OCI-LY3 (cell line): ENCODE measurements at regions not wholly inside any gene's neighbourhood (a gene's known extent, or its start where the extent isn't known, plus 50 kb on each side); places are given as distances from the start of the nearest gene placed in this dataset.

Experiments used
- H2AFZ ChIP-seq: fragments of 200-600, 300-600 bp; shearing (Covaris generic); 2 replicates; pipeline ENCODE4 v1.6.0; 2014; ENCODE audit warnings: antibody characterized with exemption, low read depth, low read length
- H3K27ac ChIP-seq: fragments of 200-600, 300-600 bp; sonication (generic); 2 replicates; pipeline ENCODE4 v1.5.1; 2014; ENCODE audit warnings: mild to moderate bottlenecking, low read length, moderate library complexity, mixed read lengths
- H3K27me3 ChIP-seq: fragments of 200-600, 300-600 bp; sonication (generic); 2 replicates; pipeline ENCODE4 v1.6.1; 2014; ENCODE audit warnings: low read depth, low read length, mixed read lengths
- H3K36me3 ChIP-seq: fragments of 200-600, 300-600 bp; sonication (generic); replicated peaks from 2 replicates; pipeline ENCODE3; 2014; ENCODE audit warnings: low read depth, low read length, mixed read lengths
- H3K4me1 ChIP-seq: fragments of 300-600, 200-600 bp; sonication (generic); 2 replicates; pipeline ENCODE4 v1.6.1; 2014; ENCODE audit warnings: low read length, mixed read lengths
- H3K4me2 ChIP-seq: fragments of 200-600, 300-600 bp; sonication (generic); 2 replicates; pipeline ENCODE4 v1.6.1; 2014; ENCODE audit warnings: low read length, mixed read lengths
- H3K4me3 ChIP-seq: fragments of 300-600, 200-600 bp; sonication (generic); 2 replicates; pipeline ENCODE4 v1.5.1; 2014; ENCODE audit warnings: antibody characterized with exemption, mild to moderate bottlenecking, low read length, moderate library complexity
- H3K79me2 ChIP-seq: fragments of 300-600, 200-600 bp; shearing (Covaris generic); 2 replicates; pipeline ENCODE4 v1.6.1; 2014; ENCODE audit warnings: mild to moderate bottlenecking, low read length, mixed read lengths
- H3K9ac ChIP-seq: fragments of 300-600, 200-600 bp; shearing (Covaris generic); 2 replicates; pipeline ENCODE4 v1.6.0; 2014; ENCODE audit warnings: mild to moderate bottlenecking, low read length, moderate library complexity
- H3K9me3 ChIP-seq: fragments of 200-600, 300-600 bp; shearing (Covaris generic); 2 replicates; pipeline ENCODE4 v1.6.1; 2014; ENCODE audit warnings: low read length, mixed read lengths; ENCODE audit not compliant: insufficient read depth
- H4K20me1 ChIP-seq: fragments of 200-600, 300-600 bp; sonication (generic); 2 replicates; pipeline ENCODE4 v1.6.1; 2016; ENCODE audit warnings: low read length, mixed read lengths; ENCODE audit not compliant: insufficient read depth
- EZH2phosphoT487 ChIP-seq: fragments of 200-600 bp; shearing (Covaris generic); IDR thresholded peaks from 2 replicates; pipeline ENCODE4 v1.6.1; 2018; ENCODE audit warnings: antibody characterized with exemption, mixed run types, low read depth
- TF ChIP-seq, protein P1 (sequence below): fragments of 200-600, 300-600 bp; sonication (generic); IDR thresholded peaks from 2 replicates; pipeline ENCODE4 v1.5.1; 2014; ENCODE audit warnings: antibody characterized with exemption, low read length, low read depth

DNA sequence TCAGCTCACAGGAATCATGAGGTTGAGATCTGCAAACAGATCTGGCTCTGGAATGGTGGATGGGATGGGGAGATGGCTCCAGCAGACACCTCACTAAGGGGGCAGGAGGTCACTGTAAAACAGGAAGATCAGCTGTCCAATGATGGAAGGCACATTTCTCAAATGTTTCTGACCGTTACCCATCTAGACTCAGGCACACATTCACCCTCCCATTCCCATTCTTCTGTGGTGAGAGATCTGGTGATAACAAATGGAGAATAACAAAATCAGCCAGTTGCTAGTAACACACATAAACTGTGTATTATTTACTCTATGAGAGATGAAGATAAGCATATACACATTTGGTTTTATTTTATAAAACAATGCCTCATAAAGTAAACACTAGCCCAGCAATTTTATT is 235.9 kb downstream of the TSHZ3 start:
- no peak overlapping the region for H3K4me2 ChIP-seq
- TF ChIP-seq, protein P1, sequence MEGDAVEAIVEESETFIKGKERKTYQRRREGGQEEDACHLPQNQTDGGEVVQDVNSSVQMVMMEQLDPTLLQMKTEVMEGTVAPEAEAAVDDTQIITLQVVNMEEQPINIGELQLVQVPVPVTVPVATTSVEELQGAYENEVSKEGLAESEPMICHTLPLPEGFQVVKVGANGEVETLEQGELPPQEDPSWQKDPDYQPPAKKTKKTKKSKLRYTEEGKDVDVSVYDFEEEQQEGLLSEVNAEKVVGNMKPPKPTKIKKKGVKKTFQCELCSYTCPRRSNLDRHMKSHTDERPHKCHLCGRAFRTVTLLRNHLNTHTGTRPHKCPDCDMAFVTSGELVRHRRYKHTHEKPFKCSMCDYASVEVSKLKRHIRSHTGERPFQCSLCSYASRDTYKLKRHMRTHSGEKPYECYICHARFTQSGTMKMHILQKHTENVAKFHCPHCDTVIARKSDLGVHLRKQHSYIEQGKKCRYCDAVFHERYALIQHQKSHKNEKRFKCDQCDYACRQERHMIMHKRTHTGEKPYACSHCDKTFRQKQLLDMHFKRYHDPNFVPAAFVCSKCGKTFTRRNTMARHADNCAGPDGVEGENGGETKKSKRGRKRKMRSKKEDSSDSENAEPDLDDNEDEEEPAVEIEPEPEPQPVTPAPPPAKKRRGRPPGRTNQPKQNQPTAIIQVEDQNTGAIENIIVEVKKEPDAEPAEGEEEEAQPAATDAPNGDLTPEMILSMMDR = no peak
- TF ChIP-seq EZH2phosphoT487 = no peak
- H3K36me3 ChIP-seq = no peaks in the 10 kb centered on the region
- H3K79me2 ChIP-seq = no peaks in the 10 kb centered on the region
- no peak overlapping the region for H3K4me3 ChIP-seq
- H3K27ac ChIP-seq = no peak overlapping the region
- no peaks in the 10 kb centered on the region for H3K4me1 ChIP-seq
- no peaks in the 10 kb centered on the region for H3K27me3 ChIP-seq
- H2AFZ ChIP-seq = no peak overlapping the region
- H3K9ac ChIP-seq = no peak overlapping the region
- no peaks in the 10 kb centered on the region for H4K20me1 ChIP-seq
- H3K9me3 ChIP-seq = no peaks in the 10 kb centered on the region

GRCh38 chr19:31112158-31112557 is 237.1 kb downstream of the TSHZ3 start:
- H3K4me1 ChIP-seq = no peaks in the 10 kb centered on the region
- no peaks in the 10 kb centered on the region for H3K27me3 ChIP-seq
- no peak overlapping the region for H3K9ac ChIP-seq
- H3K4me3 ChIP-seq = no peak overlapping the region
- no peak overlapping the region for H2AFZ ChIP-seq
- TF ChIP-seq, protein P1 = no peak
- no peak for TF ChIP-seq EZH2phosphoT487
- no peaks in the 10 kb centered on the region for H4K20me1 ChIP-seq
- no peak overlapping the region for H3K27ac ChIP-seq
- H3K4me2 ChIP-seq = no peak overlapping the region
- no peaks in the 10 kb centered on the region for H3K36me3 ChIP-seq
- no peaks in the 10 kb centered on the region for H3K9me3 ChIP-seq
- no peaks in the 10 kb centered on the region for H3K79me2 ChIP-seq

DNA sequence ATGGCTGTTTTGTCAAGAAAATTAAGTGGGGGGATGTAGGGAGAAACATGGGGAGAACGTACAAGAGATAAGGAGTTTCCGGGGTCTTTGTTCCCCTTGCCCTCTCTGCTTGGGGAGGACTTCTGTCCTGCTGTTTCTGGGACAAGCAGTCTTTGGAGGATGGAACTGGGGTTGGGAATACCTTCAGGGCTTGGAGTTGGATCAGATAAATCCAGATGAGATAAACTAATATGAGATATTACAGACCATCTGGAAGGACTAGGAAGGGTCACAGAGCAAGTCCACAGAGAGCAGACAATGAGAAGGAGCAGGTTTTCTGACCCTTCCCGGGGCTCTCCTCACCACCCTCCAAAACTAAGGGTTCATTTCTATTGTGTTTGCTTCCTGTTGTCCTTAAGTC is 237.5 kb downstream of the TSHZ3 start:
- H3K4me3 ChIP-seq = no peak overlapping the region
- H3K4me1 ChIP-seq = no peaks in the 10 kb centered on the region
- H3K4me2 ChIP-seq = no peak overlapping the region
- H3K27ac ChIP-seq = no peak overlapping the region
- H3K27me3 ChIP-seq = no peaks in the 10 kb centered on the region
- H4K20me1 ChIP-seq = no peaks in the 10 kb centered on the region
- H3K9ac ChIP-seq = no peak overlapping the region
- no peaks in the 10 kb centered on the region for H3K36me3 ChIP-seq
- H3K9me3 ChIP-seq = no peaks in the 10 kb centered on the region
- TF ChIP-seq, protein P1 = no peak
- no peak for TF ChIP-seq EZH2phosphoT487
- no peaks in the 10 kb centered on the region for H3K79me2 ChIP-seq
- H2AFZ ChIP-seq = no peak overlapping the region

- Histone ChIP-seq H4K20me1 (no peaks in the 10 kb centered on the region), H3K4me2 (no peak overlapping the region), H3K79me2 (no peaks in the 10 kb centered on the region), H3K27me3 (no peaks in the 10 kb centered on the region), H3K4me3 (no peak overlapping the region), H3K9ac (no peak overlapping the region), H3K27ac (no peak overlapping the region), H3K4me1 (no peaks in the 10 kb centered on the region), H3K9me3 (no peaks in the 10 kb centered on the region), H2AFZ (no peak overlapping the region), H3K36me3 (no peaks in the 10 kb centered on the region)
- no peak for TF ChIP-seq EZH2phosphoT487
- TF ChIP-seq, protein P1 = no peak
Observed at GRCh38 chr19:31110336-31110735, 238.9 kb downstream of the TSHZ3 start.
